Esophagus squamous epithelium (tissue), 5 donors: ENCODE measurements at regions not wholly inside any gene's neighbourhood (a gene's known extent, or its start where the extent isn't known, plus 50 kb on each side); places are given as distances from the start of the nearest gene placed in this dataset.

Experiments used
- DNase-seq: peaks from one replicate; lab custom pipeline; 2025; lab: John Stamatoyannopoulos, UW
- H3K27ac ChIP-seq, 4 donors: fragments of 200-600 bp; sonication (generic); one replicate each; pipeline ENCODE4 v1.5.1; 2016 to 2019; ENCODE audit warnings: mild to moderate bottlenecking in 1 of 4
- H3K27me3 ChIP-seq, 4 donors: fragments of 200-600 bp; sonication (generic); 1 replicate in 3 of 4; 2 replicates in 1 of 4; pipeline versions ENCODE4 v1.5.1 to v1.6.0; 2017 to 2021; ENCODE audit warnings: antibody characterized with exemption in 1 of 4
- H3K36me3 ChIP-seq, 3 donors: fragments of 200-600 bp; sonication (generic); one replicate each; pipeline ENCODE4 v1.5.1; 2016 to 2019
- H3K4me1 ChIP-seq, 3 donors: fragments of 200-600 bp; sonication (generic); one replicate each; pipeline ENCODE4 v1.5.1; 2017 to 2019
- H3K4me3 ChIP-seq, 4 donors: fragments of 200-600 bp; sonication (generic); 1 replicate in 3 of 4; 2 replicates in 1 of 4; pipeline ENCODE4 v1.5.1; 2016 to 2019; ENCODE audit warnings: mild to moderate bottlenecking in 2 of 4, moderate library complexity in 1 of 4
- H3K9me3 ChIP-seq, 3 donors: fragments of 200-600 bp; sonication (generic); one replicate each; pipeline ENCODE4 v1.5.1; 2016 to 2019
- CTCF ChIP-seq, 6 experiments: fragments of 450-650 bp in 4 of 6; fragments of 200-600 bp in 2 of 6; sonication (generic) in 2 of 6; IDR thresholded peaks; one replicate each; pipeline ENCODE4 v1.5.1; 2016 to 2019; ENCODE audit warnings: antibody characterized with exemption in 6 of 6, mild to moderate bottlenecking in 4 of 6, moderate library complexity in 4 of 6
- POLR2A ChIP-seq, 4 donors: fragments of 450-650 bp; IDR thresholded peaks; one replicate each; pipeline ENCODE4 v1.6.1; 2017; ENCODE audit warnings: antibody characterized with exemption in 4 of 4, mild to moderate bottlenecking in 4 of 4, moderate library complexity in 3 of 4
- WGBS, 2 donors: methylation state at CpG; one replicate each; pipeline ENCODE4 v1.1.5; 2018; 5-methylcytosine and 5-hydroxymethylcytosine counted together
- intact Hi-C: fragments of 100-400 bp; cut with DNase I; formaldehyde crosslinking; loops from one replicate; pipeline ENCODE4 v1.15.0; 2022
- donor health status: DM: yes; HTN: yes; CAD: no.

- intact Hi-C loops, result no loop called here
- no peak for TF ChIP-seq CTCF (IDR thresholded peaks at IDR 0.05)
- TF ChIP-seq POLR2A (IDR thresholded peaks at IDR 0.05), result no peak
- WGBS, 2 donors, result 73 to 86% methylated on average over 7 of the region's 7 CpGs
- no peaks in the 10 kb centered on the region for H3K4me1 ChIP-seq
- H3K4me3 ChIP-seq, result no peak overlapping the region
- H3K27me3 ChIP-seq, result peaks cover 0 to 55% (median 0%) of the 10 kb centered on the region in 4 donors
- DNase-seq, result no peak
- H3K27ac ChIP-seq, result no peak overlapping the region
- no peaks in the 10 kb centered on the region for H3K36me3 ChIP-seq
- no peaks in the 10 kb centered on the region for H3K9me3 ChIP-seq
These were observed 69.1 kb downstream of the SOX1 start for GRCh38 chr13:112136095-112136494.

- TF ChIP-seq POLR2A (IDR thresholded peaks at IDR 0.05) (no peak), CTCF (IDR thresholded peaks at IDR 0.05) (no peak)
- H3K4me3 ChIP-seq, result no peak overlapping the region
- DNase-seq, result no peak
- intact Hi-C loops, result no loop called here
- 73 to 80% methylated on average over 4 to 5 of the region's 6 CpGs for WGBS, 2 donors
- H3K27ac ChIP-seq, result no peak overlapping the region
- no peaks in the 10 kb centered on the region for H3K4me1 ChIP-seq
- no peaks in the 10 kb centered on the region for H3K36me3 ChIP-seq
- H3K27me3 ChIP-seq, result peaks cover 0 to 54% (median 0%) of the 10 kb centered on the region in 4 donors
- H3K9me3 ChIP-seq, result no peaks in the 10 kb centered on the region
These were observed 70.2 kb downstream of the SOX1 start for GRCh38 chr13:112137144-112137543.

GRCh38 chr13:112140366-112140765 lies 73.4 kb downstream of the SOX1 start:
- intact Hi-C loops, result no loop called here
- Histone ChIP-seq H3K4me3 (no peak overlapping the region), H3K9me3 (no peaks in the 10 kb centered on the region), H3K4me1 (no peaks in the 10 kb centered on the region), H3K27ac (no peak overlapping the region), H3K27me3 (peaks cover 0 to 47% (median 0%) of the 10 kb centered on the region in 4 donors), H3K36me3 (no peaks in the 10 kb centered on the region)
- WGBS, 2 donors, result 53 to 59% methylated on average over 7 of the region's 7 CpGs
- no peak for DNase-seq
- TF ChIP-seq POLR2A (IDR thresholded peaks at IDR 0.05) (no peak), CTCF (IDR thresholded peaks at IDR 0.05) (no peak)

GRCh38 chr13:112141643-112142400 lies 74.9 kb downstream of the SOX1 start:
- 72 to 73% methylated on average over 11 of the region's 11 CpGs for WGBS, 2 donors
- peaks cover 0 to 39% (median 0%) of the 10 kb centered on the region in 4 donors for H3K27me3 ChIP-seq
- intact Hi-C loops, result no loop called here
- H3K4me1 ChIP-seq, result no peaks in the 10 kb centered on the region
- TF ChIP-seq CTCF (IDR thresholded peaks at IDR 0.05) (no peak), POLR2A (IDR thresholded peaks at IDR 0.05) (no peak)
- DNase-seq, result no peak
- no peak overlapping the region for H3K27ac ChIP-seq
- no peaks in the 10 kb centered on the region for H3K36me3 ChIP-seq
- H3K4me3 ChIP-seq, result no peak overlapping the region
- H3K9me3 ChIP-seq, result no peaks in the 10 kb centered on the region

GRCh38 chr13:112142401-112142930 lies 75.5 kb downstream of the SOX1 start:
- intact Hi-C loops, result no loop called here
- WGBS, 2 donors, result 72 to 87% methylated on average over 5 to 10 of the region's 13 CpGs
- DNase-seq, result no peak
- Histone ChIP-seq H3K9me3 (no peaks in the 10 kb centered on the region), H3K27ac (no peak overlapping the region), H3K4me3 (no peak overlapping the region), H3K4me1 (no peaks in the 10 kb centered on the region), H3K27me3 (peaks cover 0 to 33% (median 0%) of the 10 kb centered on the region in 4 donors), H3K36me3 (no peaks in the 10 kb centered on the region)
- no peak for TF ChIP-seq CTCF (IDR thresholded peaks at IDR 0.05)
- TF ChIP-seq POLR2A (IDR thresholded peaks at IDR 0.05), result no peak
